Transverse colon (tissue), 4 donors: ENCODE measurements at regions not wholly inside any gene's neighbourhood (a gene's known extent, or its start where the extent isn't known, plus 50 kb on each side); places are given as distances from the start of the nearest gene placed in this dataset.

Source experiments
- DNase-seq: peaks from one replicate; pipeline ENCODE4 v3.0.0-alpha.2; 2019
- H3K27ac ChIP-seq, 4 donors: fragments of 200-600 bp; sonication (generic); 2 replicates each; pipeline ENCODE4 v1.5.1; 2016 to 2018; ENCODE audit warnings: inconsistent platforms in 4 of 4
- H3K27me3 ChIP-seq: fragments of 200-600 bp; sonication (generic); 2 replicates; pipeline ENCODE4 v1.5.1; 2017; ENCODE audit warnings: inconsistent platforms
- H3K36me3 ChIP-seq, 4 donors: fragments of 200-600 bp; sonication (generic); 2 replicates each; pipeline ENCODE4 v1.5.1; 2017 to 2019; ENCODE audit warnings: inconsistent platforms in 4 of 4
- H3K4me1 ChIP-seq, 4 donors: fragments of 200-600 bp; sonication (generic); 2 replicates each; pipeline ENCODE4 v1.5.1; 2017 to 2020; ENCODE audit warnings: inconsistent platforms in 4 of 4
- H3K4me3 ChIP-seq, 4 donors: fragments of 200-600 bp; sonication (generic); 1 replicate in 1 of 4; 2 replicates in 3 of 4; pipeline versions ENCODE4 v1.5.1 to v1.6.1; 2017 to 2019; ENCODE audit warnings: inconsistent platforms in 4 of 4
- H3K9me3 ChIP-seq, 2 donors: fragments of 200-600 bp; sonication (generic); 2 replicates each; pipeline ENCODE4 v1.5.1; 2017 to 2019; ENCODE audit warnings: inconsistent platforms in 2 of 2
- EP300 ChIP-seq: sonication (generic); formaldehyde crosslinking; IDR thresholded peaks from one replicate; pipeline ENCODE4 v1.6.1; 2017; ENCODE audit warnings: antibody characterized with exemption, low read depth
- POLR2A ChIP-seq: fragments of 450-650 bp; IDR thresholded peaks from one replicate; pipeline ENCODE4 v1.6.1; 2016; ENCODE audit warnings: antibody characterized with exemption, mild to moderate bottlenecking, moderate library complexity
- POLR2AphosphoS5 ChIP-seq, 3 donors: sonication (generic); formaldehyde crosslinking; IDR thresholded peaks; one replicate each; pipeline ENCODE4 v1.6.1; 2016; ENCODE audit warnings: antibody characterized with exemption in 3 of 3
- WGBS, 2 donors: methylation state at CpG; one replicate each; pipeline ENCODE4 v1.1.5; 2018; ENCODE audit warnings: low coverage in 1 of 2; 5-methylcytosine and 5-hydroxymethylcytosine counted together
- in situ Hi-C, 4 donors: fragments of 200-750 bp; cut with MboI; loops; one replicate each; pipeline versions ENCODE4 v1.15.0 to v1.15.1; 2017; ENCODE audit warnings: low sequenced_read_pairs in 3 of 4, low pct_ligation_motif_present in 1 of 4, low pct_unique_long_range_greater_than_20kb in 1 of 4
- intact Hi-C: fragments of 100-400 bp; cut with DNase I; formaldehyde crosslinking; loops from one replicate; pipeline ENCODE4 v1.15.1; 2023; ENCODE audit warnings: low total_unique reads
- TF ChIP-seq, protein P1 (sequence below), 5 experiments: fragments of 200-600 bp in 3 of 5; fragments of 450-650 bp in 2 of 5; sonication (generic) in 3 of 5; IDR thresholded peaks; 1 replicate in 2 of 5; 2 replicates in 3 of 5; pipeline ENCODE4 v1.5.1; 2016 to 2017; ENCODE audit warnings: antibody characterized with exemption in 5 of 5, inconsistent platforms in 3 of 5, mild to moderate bottlenecking in 2 of 5, moderate library complexity in 1 of 5

DNA sequence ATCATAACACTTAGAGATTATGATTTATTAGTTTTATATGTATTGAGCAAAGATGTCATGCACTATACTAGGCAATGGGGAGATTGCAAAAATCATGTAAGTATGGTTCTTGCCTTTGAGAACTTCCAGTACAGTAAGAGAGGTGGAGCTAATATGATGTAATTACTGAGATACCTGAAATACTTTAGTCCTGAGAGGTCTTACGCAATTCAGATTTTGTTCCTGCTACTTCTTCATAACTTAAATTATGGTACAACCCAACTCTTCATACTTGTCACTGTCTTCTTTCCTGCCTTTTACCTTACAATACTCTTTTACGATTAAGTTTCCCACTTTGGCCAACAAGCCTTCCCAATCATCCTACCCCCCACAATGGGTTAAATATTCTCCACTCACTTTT lies 564.2 kb upstream of the PITX2 start:
- in situ Hi-C loops (no loop called here), intact Hi-C loops (no loop called here)
- H3K4me1 ChIP-seq: no peaks in the 10 kb centered on the region
- H3K4me3 ChIP-seq: no peak overlapping the region
- no peaks in the 10 kb centered on the region for H3K27me3 ChIP-seq
- no peaks in the 10 kb centered on the region for H3K9me3 ChIP-seq
- 93 to 94% methylated on average over 2 of the region's 2 CpGs for WGBS, 2 donors
- no peak for DNase-seq
- H3K27ac ChIP-seq: no peak overlapping the region
- H3K36me3 ChIP-seq: no peaks in the 10 kb centered on the region
- TF ChIP-seq POLR2A (no peak), POLR2AphosphoS5 (IDR thresholded peaks at IDR 0.05) (no peak), EP300 (no peak)
- TF ChIP-seq, protein P1, sequence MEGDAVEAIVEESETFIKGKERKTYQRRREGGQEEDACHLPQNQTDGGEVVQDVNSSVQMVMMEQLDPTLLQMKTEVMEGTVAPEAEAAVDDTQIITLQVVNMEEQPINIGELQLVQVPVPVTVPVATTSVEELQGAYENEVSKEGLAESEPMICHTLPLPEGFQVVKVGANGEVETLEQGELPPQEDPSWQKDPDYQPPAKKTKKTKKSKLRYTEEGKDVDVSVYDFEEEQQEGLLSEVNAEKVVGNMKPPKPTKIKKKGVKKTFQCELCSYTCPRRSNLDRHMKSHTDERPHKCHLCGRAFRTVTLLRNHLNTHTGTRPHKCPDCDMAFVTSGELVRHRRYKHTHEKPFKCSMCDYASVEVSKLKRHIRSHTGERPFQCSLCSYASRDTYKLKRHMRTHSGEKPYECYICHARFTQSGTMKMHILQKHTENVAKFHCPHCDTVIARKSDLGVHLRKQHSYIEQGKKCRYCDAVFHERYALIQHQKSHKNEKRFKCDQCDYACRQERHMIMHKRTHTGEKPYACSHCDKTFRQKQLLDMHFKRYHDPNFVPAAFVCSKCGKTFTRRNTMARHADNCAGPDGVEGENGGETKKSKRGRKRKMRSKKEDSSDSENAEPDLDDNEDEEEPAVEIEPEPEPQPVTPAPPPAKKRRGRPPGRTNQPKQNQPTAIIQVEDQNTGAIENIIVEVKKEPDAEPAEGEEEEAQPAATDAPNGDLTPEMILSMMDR (IDR thresholded peaks at IDR 0.05): no peak

DNA sequence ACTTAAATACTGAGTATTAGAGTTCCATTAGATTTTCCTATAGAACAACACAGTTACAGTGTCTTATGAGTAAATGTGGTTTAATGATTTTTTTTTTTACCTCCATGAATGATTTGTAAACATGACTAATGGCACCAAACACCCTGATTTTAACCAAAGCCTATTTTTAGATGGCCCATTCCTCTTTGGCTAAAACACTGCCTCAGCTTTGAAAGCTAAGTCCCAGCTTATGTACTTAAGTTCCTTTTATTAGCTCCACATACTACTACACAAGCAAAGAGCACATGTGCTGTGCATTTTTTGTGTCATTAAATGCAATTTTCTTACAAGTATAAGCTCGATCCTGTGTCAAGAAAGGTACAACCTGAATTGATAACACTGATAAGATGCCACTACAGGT lies 575.6 kb upstream of the PITX2 start:
- 38 to 74% methylated on average over 1 of the region's 1 CpG for WGBS, 2 donors
- H3K4me3 ChIP-seq: no peak overlapping the region
- no peaks in the 10 kb centered on the region for H3K36me3 ChIP-seq
- TF ChIP-seq EP300: no peak
- TF ChIP-seq, protein P1 (IDR thresholded peaks at IDR 0.05): no peak
- no peak for TF ChIP-seq POLR2A
- no peak for TF ChIP-seq POLR2AphosphoS5 (IDR thresholded peaks at IDR 0.05)
- no peaks in the 10 kb centered on the region for H3K9me3 ChIP-seq
- no peaks in the 10 kb centered on the region for H3K27me3 ChIP-seq
- in situ Hi-C loops: no loop called here
- H3K27ac ChIP-seq: no peak overlapping the region
- no peaks in the 10 kb centered on the region for H3K4me1 ChIP-seq
- intact Hi-C loops: no loop called here
- no peak for DNase-seq

DNA sequence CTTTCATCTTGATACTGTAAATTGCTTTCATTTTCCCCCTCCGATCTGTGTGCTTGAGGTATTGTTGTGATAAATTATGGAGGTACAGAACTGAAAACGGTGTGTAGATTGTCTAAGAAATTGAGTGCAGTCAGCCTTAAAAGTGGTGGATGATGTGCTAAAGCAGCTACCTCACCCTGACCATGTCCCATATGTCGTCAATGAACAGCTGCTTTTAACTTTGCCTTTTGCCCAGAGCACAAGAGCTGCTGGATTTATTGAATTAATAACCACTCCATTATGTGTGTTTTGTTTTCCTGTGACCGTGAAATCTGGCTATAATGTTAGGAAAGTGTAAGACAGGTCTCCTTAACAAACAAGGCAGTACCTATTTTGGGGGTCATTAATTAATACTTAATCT lies 581.9 kb upstream of the PITX2 start:
- intact Hi-C loops (no loop called here), in situ Hi-C loops (no loop called here)
- H3K27ac ChIP-seq: no peak overlapping the region

DNA sequence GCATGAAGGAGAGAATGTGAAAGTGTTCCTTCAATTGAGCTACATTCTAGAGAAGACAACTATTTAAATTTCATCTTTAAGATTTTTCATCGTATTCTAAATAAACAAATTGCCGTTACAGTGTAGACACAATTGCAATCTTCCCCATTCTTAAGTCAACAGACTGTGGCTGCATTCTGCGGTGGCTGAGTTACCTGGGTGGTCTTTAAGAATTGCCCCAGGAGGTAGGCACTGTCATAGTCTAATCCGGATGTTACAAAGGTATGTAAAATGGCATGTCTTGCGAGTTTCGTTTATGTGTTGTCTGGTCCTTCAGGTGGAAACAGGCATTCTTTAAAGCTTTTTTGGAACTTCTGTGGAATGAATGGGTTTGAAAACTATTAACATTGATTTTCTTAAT lies 586.1 kb upstream of the PITX2 start:
- no peak overlapping the region for H3K4me3 ChIP-seq
- no peaks in the 10 kb centered on the region for H3K36me3 ChIP-seq
- H3K4me1 ChIP-seq: no peaks in the 10 kb centered on the region
- no peaks in the 10 kb centered on the region for H3K27me3 ChIP-seq
- DNase-seq: no peak
- H3K9me3 ChIP-seq: no peaks in the 10 kb centered on the region
- no peak overlapping the region for H3K27ac ChIP-seq
- in situ Hi-C loops (no loop called here), intact Hi-C loops (no loop called here)
- WGBS, 2 donors: 63 to 69% methylated on average over 5 to 6 of the region's 6 CpGs
- no peak for TF ChIP-seq POLR2AphosphoS5 (IDR thresholded peaks at IDR 0.05)

More for the DNA sequence above, 581.9 kb upstream of the PITX2 start:
- WGBS, 2 donors: 61 to 65% methylated on average over 4 of the region's 4 CpGs
- no peak for DNase-seq
- TF ChIP-seq EP300 (no peak), POLR2AphosphoS5 (IDR thresholded peaks at IDR 0.05) (no peak), POLR2A (no peak)
- TF ChIP-seq, protein P1 (IDR thresholded peaks at IDR 0.05): no peak
- Histone ChIP-seq H3K9me3 (no peaks in the 10 kb centered on the region), H3K36me3 (no peaks in the 10 kb centered on the region), H3K27me3 (no peaks in the 10 kb centered on the region), H3K4me1 (no peaks in the 10 kb centered on the region), H3K4me3 (no peak overlapping the region)

DNA sequence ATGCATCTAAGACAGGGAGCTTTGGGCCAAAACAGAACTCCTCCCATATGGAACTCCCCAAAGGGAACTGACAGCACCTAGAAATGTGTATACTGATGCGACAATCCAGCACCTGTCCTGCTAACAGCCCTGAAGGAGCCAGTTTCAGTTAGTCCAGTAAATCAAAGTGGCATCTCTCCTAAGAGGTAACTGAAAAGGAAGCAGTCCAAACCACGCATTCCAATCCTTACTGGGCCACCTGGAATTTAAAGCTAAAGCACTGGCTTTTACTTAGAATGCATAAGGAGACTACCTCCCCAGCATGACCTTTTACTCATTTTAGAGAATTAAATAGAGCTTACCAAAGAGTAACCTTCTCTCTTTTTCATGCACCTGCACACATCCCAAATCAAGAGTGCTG lies 586.8 kb upstream of the PITX2 start:
- intact Hi-C loops: loop anchor here (10.0 kb wide), 1 partner anchor 255 kb away; no protein-coding TSS in a partner anchor

More for the DNA sequence above, 586.8 kb upstream of the PITX2 start:
- Histone ChIP-seq H3K4me3 (no peak overlapping the region), H3K9me3 (no peaks in the 10 kb centered on the region), H3K36me3 (no peaks in the 10 kb centered on the region), H3K27me3 (no peaks in the 10 kb centered on the region), H3K4me1 (no peaks in the 10 kb centered on the region), H3K27ac (no peak overlapping the region)
- no peak for DNase-seq
- TF ChIP-seq POLR2AphosphoS5 (IDR thresholded peaks at IDR 0.05): no peak
- TF ChIP-seq, protein P1 (IDR thresholded peaks at IDR 0.05): no peak
- WGBS, 2 donors: 68 to 71% methylated on average over 1 to 2 of the region's 2 CpGs
- in situ Hi-C loops: no loop called here
